ENCODE measurements at regions not wholly inside any gene's neighbourhood (a gene's known extent, or its start where the extent isn't known, plus 50 kb on each side); places are given as distances from the start of the nearest gene placed in this dataset.

GRCh38 chr12:23424685-23425084, 524.8 kb downstream of the SOX5 start:
- ATAC-seq (no peak), DNase-seq (no peak)
- peaks cover 0 to 3% of the 10 kb centered on the region in 2 donors for H3K9me3 ChIP-seq
- no peak overlapping the region for H3K4me3 ChIP-seq
- H3K27ac ChIP-seq, result no peak overlapping the region
- H3K27me3 ChIP-seq, result no peaks in the 10 kb centered on the region
- no peak for TF ChIP-seq CTCF (IDR thresholded peaks at IDR 0.05)
- H3K4me1 ChIP-seq, result no peaks in the 10 kb centered on the region
- intact Hi-C loops (cut with DNase I), result no loop called here
- no peaks in the 10 kb centered on the region for H3K36me3 ChIP-seq

GRCh38 chr12:23426328-23426727, 523.1 kb downstream of the SOX5 start:
- Histone ChIP-seq H3K27me3 (no peaks in the 10 kb centered on the region), H3K27ac (no peak overlapping the region), H3K4me3 (no peak overlapping the region), H3K9me3 (no peaks in the 10 kb centered on the region), H3K36me3 (no peaks in the 10 kb centered on the region), H3K4me1 (no peaks in the 10 kb centered on the region)
- DNase-seq, result no peak
- ATAC-seq, result no peak
- intact Hi-C loops (cut with DNase I), result no loop called here
- TF ChIP-seq CTCF (IDR thresholded peaks at IDR 0.05), result no peak

GRCh38 chr12:23428758-23429157, 520.7 kb downstream of the SOX5 start:
- H3K4me3 ChIP-seq, result no peak overlapping the region
- no peaks in the 10 kb centered on the region for H3K27me3 ChIP-seq
- H3K4me1 ChIP-seq, result no peaks in the 10 kb centered on the region
- H3K36me3 ChIP-seq, result no peaks in the 10 kb centered on the region
- ATAC-seq (no peak), DNase-seq (no peak)
- H3K9me3 ChIP-seq, result no peaks in the 10 kb centered on the region
- H3K27ac ChIP-seq, result no peak overlapping the region
- no peak for TF ChIP-seq CTCF (IDR thresholded peaks at IDR 0.05)
- intact Hi-C loops (cut with DNase I), result no loop called here

GRCh38 chr12:23431006-23431405, 518.5 kb downstream of the SOX5 start:
- no peaks in the 10 kb centered on the region for H3K36me3 ChIP-seq
- intact Hi-C loops (cut with DNase I), result no loop called here
- DNase-seq (no peak), ATAC-seq (no peak)
- H3K4me1 ChIP-seq, result no peaks in the 10 kb centered on the region
- no peaks in the 10 kb centered on the region for H3K27me3 ChIP-seq
- no peaks in the 10 kb centered on the region for H3K9me3 ChIP-seq
- H3K27ac ChIP-seq, result no peak overlapping the region
- no peak overlapping the region for H3K4me3 ChIP-seq
- no peak for TF ChIP-seq CTCF (IDR thresholded peaks at IDR 0.05)

GRCh38 chr12:23433121-23433520, 516.3 kb downstream of the SOX5 start:
- H3K27me3 ChIP-seq, result no peaks in the 10 kb centered on the region
- no peak for TF ChIP-seq CTCF (IDR thresholded peaks at IDR 0.05)
- H3K9me3 ChIP-seq, result no peaks in the 10 kb centered on the region
- H3K4me1 ChIP-seq, result no peaks in the 10 kb centered on the region
- no peak overlapping the region for H3K4me3 ChIP-seq
- no peaks in the 10 kb centered on the region for H3K36me3 ChIP-seq
- intact Hi-C loops (cut with DNase I), result no loop called here
- no peak overlapping the region for H3K27ac ChIP-seq
- DNase-seq, result no peak
- ATAC-seq, result no peak

Measured in left lung (tissue), 4 donors.